Panc1 (cell line): ENCODE measurements at regions not wholly inside any gene's neighbourhood (a gene's known extent, or its start where the extent isn't known, plus 50 kb on each side); places are given as distances from the start of the nearest gene placed in this dataset.

Experiments used
- ATAC-seq: fragments of 200-7000 bp; cut with Tn5 transposase; 2 replicates; pipeline ENCODE4 v1.9.1; 2020; ENCODE audit warnings: mild to moderate bottlenecking, moderate library complexity
- BruUV-seq: library from RNA; stranded (reverse); fragments of 400-500 nt; replicated peaks from 2 replicates; lab custom pipeline; 2021; lab: Mats Ljungman, UMichigan
- CTCF ChIA-PET: fragments of 300-600 bp; sonication (Branson Sonifier 250); formaldehyde crosslinking; loops from one replicate; lab custom pipeline; 2022; ENCODE audit warnings: antibody characterized with exemption; lab: Charles Lee
- POLR2A ChIA-PET: fragments of 300-600 bp; sonication (Branson Sonifier 250); formaldehyde crosslinking; loops from one replicate; lab custom pipeline; 2022; ENCODE audit warnings: antibody characterized with exemption; lab: Charles Lee
- DNase-seq: peaks from one replicate; pipeline ENCODE4 v3.0.0-alpha.2; 2010; ENCODE audit warnings: low read depth, low spot score
- H3K27ac ChIP-seq: 2 replicates; pipeline ENCODE4 v1.5.1; 2011; ENCODE audit warnings: mild to moderate bottlenecking, low read length, inconsistent platforms
- H3K27me3 ChIP-seq: fragments of 200-500 bp; sonication (Bioruptor generic); 2 replicates; pipeline ENCODE4 v1.6.0; 2014; ENCODE audit warnings: low read length, inconsistent platforms; ENCODE audit not compliant: control insufficient read depth, insufficient read depth
- H3K36me3 ChIP-seq: fragments of 200-500 bp; sonication (Bioruptor generic); 2 replicates; pipeline ENCODE4 v1.5.1; 2014; ENCODE audit warnings: inconsistent platforms, mild to moderate bottlenecking, low read length, moderate library complexity; ENCODE audit not compliant: control insufficient read depth, insufficient read depth
- H3K4me1 ChIP-seq: 2 replicates; pipeline ENCODE4 v1.5.1; 2011; ENCODE audit warnings: inconsistent platforms, mild to moderate bottlenecking, low read length, moderate library complexity; ENCODE audit not compliant: control insufficient read depth, insufficient read depth
- H3K4me3 ChIP-seq, 2 experiments: 2 replicates each; pipeline ENCODE4 v1.5.1; 2011 to 2012; ENCODE audit warnings: low read depth in 2 of 2, low read length in 2 of 2, mild to moderate bottlenecking in 2 of 2, inconsistent platforms in 1 of 2, moderate library complexity in 1 of 2
- H3K9me3 ChIP-seq: fragments of 200-500 bp; sonication (Bioruptor generic); 2 replicates; pipeline ENCODE4 v1.5.1; 2014; ENCODE audit warnings: low read depth, mild to moderate bottlenecking, inconsistent platforms, low read length, moderate library complexity; ENCODE audit not compliant: control insufficient read depth, insufficient read depth
- POLR2AphosphoS5 ChIP-seq: IDR thresholded peaks from 2 replicates; pipeline ENCODE4 v1.6.1; 2012; ENCODE audit warnings: mild to moderate bottlenecking, low read depth, low read length, moderate library complexity
- SIN3A ChIP-seq: IDR thresholded peaks from 2 replicates; pipeline ENCODE4 v1.6.1; 2012; ENCODE audit warnings: low read depth, mild to moderate bottlenecking, low read length, moderate library complexity, borderline replicate concordance; ENCODE audit not compliant: insufficient read depth
- TCF7L2 ChIP-seq: IDR thresholded peaks from 2 replicates; pipeline ENCODE4 v1.6.1; 2011; ENCODE audit warnings: mild to moderate bottlenecking, low read depth, low read length, inconsistent platforms
- in situ Hi-C: cut with HindIII; loops from 2 replicates; pipeline ENCODE4 v1.10.0; 2016; ENCODE audit warnings: low sequenced_read_pairs, low pct_unique_long_range_greater_than_20kb
- intact Hi-C: fragments of 100-400 bp; cut with micrococcal nuclease; formaldehyde crosslinking; loops from one replicate; pipeline ENCODE4 v1.10.0; 2022; ENCODE audit not compliant: unreplicated experiment
- TF ChIP-seq, protein P1 (sequence below): fragments of 450-650 bp; IDR thresholded peaks from 2 replicates; pipeline ENCODE4 v1.5.1; 2017; ENCODE audit warnings: mild to moderate bottlenecking
- TF ChIP-seq, protein P2 (sequence below), 2 experiments: IDR thresholded peaks; 2 replicates each; pipeline ENCODE4 v1.6.1; 2011 to 2012; ENCODE audit warnings: low read depth in 2 of 2, control low read depth in 1 of 2, low read length in 1 of 2, mild to moderate bottlenecking in 1 of 2, moderate library complexity in 1 of 2; ENCODE audit not compliant: insufficient read depth in 1 of 2

DNA sequence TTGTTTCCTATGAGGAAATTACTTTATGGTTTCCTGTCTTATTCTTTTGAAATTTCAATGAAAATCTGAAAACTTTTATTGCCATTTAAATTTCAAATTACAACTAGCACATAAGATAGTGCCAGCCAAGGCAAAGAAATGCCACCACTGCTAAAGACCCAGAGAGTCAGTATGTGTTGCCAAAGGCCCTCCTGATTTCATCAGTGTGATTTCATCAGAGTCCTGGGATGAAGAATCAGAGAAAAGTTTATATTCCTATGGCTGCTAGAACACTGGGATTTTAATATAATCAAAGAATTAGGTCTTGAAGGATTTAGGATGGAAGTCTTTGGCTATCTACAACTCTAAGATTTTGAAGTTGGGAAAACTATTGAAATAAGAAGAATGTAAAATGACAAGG is 434.2 kb upstream of the CCDC54 start:
- Histone ChIP-seq H3K27ac (no peak overlapping the region), H3K36me3 (no peaks in the 10 kb centered on the region), H3K4me3 (no peak overlapping the region), H3K27me3 (no peaks in the 10 kb centered on the region), H3K9me3 (0 out of 2 replicates have a peak, but pooled peaks cover 2% of the 10 kb centered on the region), H3K4me1 (no peaks in the 10 kb centered on the region)
- no TSS peak for BruUV-seq
- ChIA-PET CTCF (no interaction called here), POLR2A (no interaction called here)
- DNase-seq (no peak), ATAC-seq (no peak)
- intact Hi-C loops (no loop called here), in situ Hi-C loops (no loop called here)
- TF ChIP-seq, protein P1, sequence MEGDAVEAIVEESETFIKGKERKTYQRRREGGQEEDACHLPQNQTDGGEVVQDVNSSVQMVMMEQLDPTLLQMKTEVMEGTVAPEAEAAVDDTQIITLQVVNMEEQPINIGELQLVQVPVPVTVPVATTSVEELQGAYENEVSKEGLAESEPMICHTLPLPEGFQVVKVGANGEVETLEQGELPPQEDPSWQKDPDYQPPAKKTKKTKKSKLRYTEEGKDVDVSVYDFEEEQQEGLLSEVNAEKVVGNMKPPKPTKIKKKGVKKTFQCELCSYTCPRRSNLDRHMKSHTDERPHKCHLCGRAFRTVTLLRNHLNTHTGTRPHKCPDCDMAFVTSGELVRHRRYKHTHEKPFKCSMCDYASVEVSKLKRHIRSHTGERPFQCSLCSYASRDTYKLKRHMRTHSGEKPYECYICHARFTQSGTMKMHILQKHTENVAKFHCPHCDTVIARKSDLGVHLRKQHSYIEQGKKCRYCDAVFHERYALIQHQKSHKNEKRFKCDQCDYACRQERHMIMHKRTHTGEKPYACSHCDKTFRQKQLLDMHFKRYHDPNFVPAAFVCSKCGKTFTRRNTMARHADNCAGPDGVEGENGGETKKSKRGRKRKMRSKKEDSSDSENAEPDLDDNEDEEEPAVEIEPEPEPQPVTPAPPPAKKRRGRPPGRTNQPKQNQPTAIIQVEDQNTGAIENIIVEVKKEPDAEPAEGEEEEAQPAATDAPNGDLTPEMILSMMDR: no peak
- TF ChIP-seq POLR2AphosphoS5 (no peak), TCF7L2 (no peak), SIN3A (no peak)
- TF ChIP-seq, protein P2, sequence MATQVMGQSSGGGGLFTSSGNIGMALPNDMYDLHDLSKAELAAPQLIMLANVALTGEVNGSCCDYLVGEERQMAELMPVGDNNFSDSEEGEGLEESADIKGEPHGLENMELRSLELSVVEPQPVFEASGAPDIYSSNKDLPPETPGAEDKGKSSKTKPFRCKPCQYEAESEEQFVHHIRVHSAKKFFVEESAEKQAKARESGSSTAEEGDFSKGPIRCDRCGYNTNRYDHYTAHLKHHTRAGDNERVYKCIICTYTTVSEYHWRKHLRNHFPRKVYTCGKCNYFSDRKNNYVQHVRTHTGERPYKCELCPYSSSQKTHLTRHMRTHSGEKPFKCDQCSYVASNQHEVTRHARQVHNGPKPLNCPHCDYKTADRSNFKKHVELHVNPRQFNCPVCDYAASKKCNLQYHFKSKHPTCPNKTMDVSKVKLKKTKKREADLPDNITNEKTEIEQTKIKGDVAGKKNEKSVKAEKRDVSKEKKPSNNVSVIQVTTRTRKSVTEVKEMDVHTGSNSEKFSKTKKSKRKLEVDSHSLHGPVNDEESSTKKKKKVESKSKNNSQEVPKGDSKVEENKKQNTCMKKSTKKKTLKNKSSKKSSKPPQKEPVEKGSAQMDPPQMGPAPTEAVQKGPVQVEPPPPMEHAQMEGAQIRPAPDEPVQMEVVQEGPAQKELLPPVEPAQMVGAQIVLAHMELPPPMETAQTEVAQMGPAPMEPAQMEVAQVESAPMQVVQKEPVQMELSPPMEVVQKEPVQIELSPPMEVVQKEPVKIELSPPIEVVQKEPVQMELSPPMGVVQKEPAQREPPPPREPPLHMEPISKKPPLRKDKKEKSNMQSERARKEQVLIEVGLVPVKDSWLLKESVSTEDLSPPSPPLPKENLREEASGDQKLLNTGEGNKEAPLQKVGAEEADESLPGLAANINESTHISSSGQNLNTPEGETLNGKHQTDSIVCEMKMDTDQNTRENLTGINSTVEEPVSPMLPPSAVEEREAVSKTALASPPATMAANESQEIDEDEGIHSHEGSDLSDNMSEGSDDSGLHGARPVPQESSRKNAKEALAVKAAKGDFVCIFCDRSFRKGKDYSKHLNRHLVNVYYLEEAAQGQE (IDR thresholded peaks at IDR 0.05; ENCODE audit: insufficient read depth in 1 of 2, low read depth in 2 of 2, low read length in 1 of 2): no peak

DNA sequence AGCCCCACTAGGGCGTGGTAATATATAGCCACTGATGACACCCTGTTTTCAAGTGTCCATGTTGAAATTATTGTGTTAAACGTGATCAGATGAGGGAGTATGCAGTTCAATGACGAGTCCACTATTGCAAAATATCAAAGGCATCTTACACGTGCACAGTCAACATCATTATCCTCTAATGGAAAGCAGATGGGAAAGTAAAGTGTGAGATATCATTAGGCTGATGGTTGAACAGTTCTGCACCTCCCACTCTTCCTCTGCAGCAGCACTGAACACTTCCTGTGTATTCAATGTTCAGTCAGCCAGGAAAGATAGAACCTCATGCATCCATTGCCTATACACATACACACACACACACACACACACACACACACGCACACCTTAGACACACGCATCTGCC is 431.8 kb upstream of the CCDC54 start:
- H3K4me3 ChIP-seq: no peak overlapping the region
- ChIA-PET POLR2A (no interaction called here), CTCF (no interaction called here)
- no peaks in the 10 kb centered on the region for H3K4me1 ChIP-seq
- H3K27ac ChIP-seq: no peak overlapping the region
- TF ChIP-seq SIN3A: no peak
- TF ChIP-seq, protein P2 (IDR thresholded peaks at IDR 0.05; ENCODE audit: insufficient read depth in 1 of 2, low read depth in 2 of 2, low read length in 1 of 2): no peak
- TF ChIP-seq POLR2AphosphoS5: no peak
- TF ChIP-seq TCF7L2: no peak
- TF ChIP-seq, protein P1: no peak
- H3K27me3 ChIP-seq: no peaks in the 10 kb centered on the region
- no peak for ATAC-seq
- intact Hi-C loops (no loop called here), in situ Hi-C loops (no loop called here)
- no peak for DNase-seq
- no peaks in the 10 kb centered on the region for H3K9me3 ChIP-seq
- no peaks in the 10 kb centered on the region for H3K36me3 ChIP-seq
- no TSS peak for BruUV-seq
